Endodermal cell (in vitro differentiated cells): ENCODE measurements at regions not wholly inside any gene's neighbourhood (a gene's known extent, or its start where the extent isn't known, plus 50 kb on each side); places are given as distances from the start of the nearest gene placed in this dataset.

ENCODE experiments used
- DNase-seq: peaks from one replicate; pipeline ENCODE4 v3.0.0-alpha.2; 2017
- H3K27ac ChIP-seq: 2 replicates; pipeline ENCODE4 v1.5.1; 2013; ENCODE audit warnings: mild to moderate bottlenecking, low read depth, low read length, moderate library complexity
- H3K27me3 ChIP-seq: 2 replicates; pipeline ENCODE4 v1.6.1; 2013; ENCODE audit warnings: mild to moderate bottlenecking, low read length, moderate library complexity; ENCODE audit not compliant: insufficient read depth, control insufficient read depth, poor library complexity, severe bottlenecking
- H3K36me3 ChIP-seq: 2 replicates; pipeline ENCODE4 v1.7.0; 2013; ENCODE audit warnings: mild to moderate bottlenecking, low read length, moderate library complexity; ENCODE audit not compliant: control insufficient read depth, insufficient read depth
- H3K4me1 ChIP-seq: one replicate; pipeline ENCODE4 v1.7.0; 2013; ENCODE audit warnings: low read length; ENCODE audit not compliant: control insufficient read depth, insufficient read depth
- H3K4me3 ChIP-seq: 2 replicates; pipeline ENCODE4 v1.5.1; 2013; ENCODE audit warnings: mild to moderate bottlenecking, low read length, moderate library complexity
- H3K9ac ChIP-seq: 2 replicates; pipeline ENCODE4 v1.6.1; 2013; ENCODE audit warnings: mild to moderate bottlenecking, low read length, moderate library complexity; ENCODE audit not compliant: poor library complexity, severe bottlenecking; ENCODE audit errors: extremely low read depth
- H3K9me3 ChIP-seq: 2 replicates; pipeline ENCODE4 v1.6.1; 2013; ENCODE audit warnings: mild to moderate bottlenecking, low read length, moderate library complexity; ENCODE audit not compliant: control insufficient read depth
- H3K27ac Mint-ChIP-seq: 2 replicates; pipeline ENCODE4 v1.8.0; 2020; ENCODE audit warnings: mixed read lengths
- H3K27me3 Mint-ChIP-seq: 2 replicates; pipeline ENCODE4 v1.8.0; 2021; ENCODE audit warnings: mild to moderate bottlenecking, mixed read lengths; ENCODE audit not compliant: insufficient read depth
- H3K36me3 Mint-ChIP-seq: 2 replicates; pipeline ENCODE4 v1.8.0; 2020; ENCODE audit warnings: low read depth, mixed read lengths
- H3K4me1 Mint-ChIP-seq: 2 replicates; pipeline ENCODE4 v1.8.0; 2020; ENCODE audit warnings: mixed read lengths
- H3K4me3 Mint-ChIP-seq: 2 replicates; pipeline ENCODE4 v1.8.0; 2020; ENCODE audit warnings: mild to moderate bottlenecking, moderate library complexity, mixed read lengths
- H3K9me3 Mint-ChIP-seq: 2 replicates; pipeline ENCODE4 v1.8.0; 2020; ENCODE audit warnings: mild to moderate bottlenecking, mixed read lengths
- CTCF ChIP-seq: fragments of 200-600 bp; sonication (generic); conservative IDR thresholded peaks from 2 replicates; pipeline ENCODE4 v1.5.0; 2021; ENCODE audit warnings: antibody characterized with exemption, mild to moderate bottlenecking
- WGBS, 2 experiments: methylation state at CpG; one replicate each; pipeline versions ENCODE4 v1.1.5 to v1.1.7; 2013; ENCODE audit warnings: missing lambda C conversion rate in 2 of 2, mixed read lengths in 1 of 2; ENCODE audit not compliant: insufficient coverage in 1 of 2, insufficient read length in 1 of 2; 5-methylcytosine and 5-hydroxymethylcytosine counted together

GRCh38 chr12:84016956-84017355, 895.6 kb downstream of the SLC6A15 start:
- no peak for TF ChIP-seq CTCF
- Histone ChIP-seq H3K4me3 (no peak overlapping the region), H3K27me3 (no peaks in the 10 kb centered on the region), H3K4me1 (no peaks in the 10 kb centered on the region), H3K9ac (no peak overlapping the region), H3K36me3 (no peaks in the 10 kb centered on the region), H3K9me3 (no peaks in the 10 kb centered on the region), H3K27ac (no peak overlapping the region)
- DNase-seq: no peak
- no peaks in the 10 kb centered on the region for H3K36me3 Mint-ChIP-seq
- H3K27ac Mint-ChIP-seq: no peak overlapping the region
- no peak overlapping the region for H3K4me3 Mint-ChIP-seq
- no peaks in the 10 kb centered on the region for H3K4me1 Mint-ChIP-seq
- H3K9me3 Mint-ChIP-seq: peaks cover 16% of the 10 kb centered on the region
- H3K27me3 Mint-ChIP-seq: no peaks in the 10 kb centered on the region

- Mint-ChIP-seq H3K4me3 (no peak overlapping the region), H3K9me3 (no peaks in the 10 kb centered on the region), H3K27me3 (no peaks in the 10 kb centered on the region), H3K27ac (no peak overlapping the region), H3K36me3 (no peaks in the 10 kb centered on the region), H3K4me1 (no peaks in the 10 kb centered on the region)
- Histone ChIP-seq H3K36me3 (no peaks in the 10 kb centered on the region), H3K27ac (no peak overlapping the region), H3K9me3 (no peaks in the 10 kb centered on the region), H3K27me3 (no peaks in the 10 kb centered on the region), H3K9ac (no peak overlapping the region), H3K4me1 (no peaks in the 10 kb centered on the region), H3K4me3 (no peak overlapping the region)
- no peak for TF ChIP-seq CTCF
- DNase-seq: no peak
Observed at GRCh38 chr12:83997423-83997822, 915.2 kb downstream of the SLC6A15 start.

DNA sequence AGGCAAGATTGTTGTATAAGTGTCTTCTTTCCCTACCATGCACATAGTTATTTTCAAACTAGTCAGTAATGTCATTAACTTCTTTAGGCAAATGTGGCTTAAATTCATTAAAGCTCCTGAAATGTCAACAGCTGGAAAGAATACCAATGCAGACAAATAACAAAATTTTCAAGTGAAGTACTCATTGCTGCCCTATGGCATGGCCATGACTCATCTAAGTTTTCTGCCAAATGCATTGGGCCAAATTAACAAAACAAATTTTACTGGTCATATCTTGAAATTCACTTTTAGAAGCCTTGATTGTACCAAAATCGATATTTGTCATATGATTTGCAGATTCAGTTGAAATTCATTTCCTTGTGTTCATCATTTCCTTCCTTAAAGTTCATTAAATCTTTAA, 915.9 kb downstream of the SLC6A15 start:
- no peak for TF ChIP-seq CTCF
- Mint-ChIP-seq H3K27me3 (no peaks in the 10 kb centered on the region), H3K36me3 (no peaks in the 10 kb centered on the region), H3K9me3 (no peaks in the 10 kb centered on the region), H3K4me1 (no peaks in the 10 kb centered on the region), H3K27ac (no peak overlapping the region), H3K4me3 (no peak overlapping the region)
- Histone ChIP-seq H3K9ac (no peak overlapping the region), H3K4me1 (no peaks in the 10 kb centered on the region), H3K27me3 (no peaks in the 10 kb centered on the region), H3K27ac (no peak overlapping the region), H3K4me3 (no peak overlapping the region), H3K36me3 (no peaks in the 10 kb centered on the region), H3K9me3 (no peaks in the 10 kb centered on the region)
- 89 to 97% methylated on average over 1 of the region's 1 CpG for WGBS, 2 experiments
- no peak for DNase-seq
